Cardiac muscle cell (in vitro differentiated cells and primary cell): ENCODE measurements at regions not wholly inside any gene's neighbourhood (a gene's known extent, or its start where the extent isn't known, plus 50 kb on each side); places are given as distances from the start of the nearest gene placed in this dataset.

ENCODE experiments used
- DNase-seq, 2 donors: peaks; one replicate each; pipeline versions ENCODE4 v3.0.0 to v3.0.0-alpha.2; 2010 to 2017; ENCODE audit warnings: low read depth in 1 of 2, low spot score in 1 of 2
- H3K27ac ChIP-seq: fragments of 200-600 bp; sonication (generic); 2 replicates; pipeline ENCODE4 v1.5.1; 2016
- H3K27me3 ChIP-seq: fragments of 200-600 bp; sonication (generic); 2 replicates; pipeline ENCODE4 v1.6.0; 2016; ENCODE audit warnings: control low read depth
- H3K36me3 ChIP-seq: fragments of 200-600 bp; sonication (generic); 2 replicates; pipeline ENCODE4 v1.5.1; 2016; ENCODE audit warnings: control low read depth
- H3K4me1 ChIP-seq: fragments of 200-600 bp; sonication (generic); 2 replicates; pipeline ENCODE4 v1.8.1; 2017; ENCODE audit warnings: low read depth, mild to moderate bottlenecking, mixed run types
- H3K4me3 ChIP-seq: fragments of 200-600 bp; sonication (generic); 2 replicates; pipeline ENCODE4 v1.5.1; 2016; ENCODE audit warnings: mild to moderate bottlenecking
- H3K9me3 ChIP-seq: fragments of 200-600 bp; sonication (generic); 2 replicates; pipeline ENCODE4 v1.5.1; 2017; ENCODE audit warnings: low read depth, mild to moderate bottlenecking, control low read depth
- CTCF ChIP-seq: IDR thresholded peaks from 2 replicates; pipeline ENCODE4 v1.5.1; 2012; ENCODE audit warnings: low read depth, mild to moderate bottlenecking, low read length

- H3K27ac ChIP-seq: peak overlapping the region; percentile 86
- H3K4me3 ChIP-seq: no peak overlapping the region
- peaks cover 55% of the 10 kb centered on the region for H3K4me1 ChIP-seq
- H3K36me3 ChIP-seq: no peaks in the 10 kb centered on the region
- H3K9me3 ChIP-seq: no peaks in the 10 kb centered on the region
- no peaks in the 10 kb centered on the region for H3K27me3 ChIP-seq
- DNase-seq: no peak
- TF ChIP-seq CTCF: no peak
Observed at GRCh38 chr5:174339130-174339529, 293.6 kb downstream of the NSG2 start.

- H3K36me3 ChIP-seq: no peaks in the 10 kb centered on the region
- no peak for TF ChIP-seq CTCF
- H3K27me3 ChIP-seq: no peaks in the 10 kb centered on the region
- peak in 1 of 2 donors; percentile 13 for DNase-seq
- H3K4me1 ChIP-seq: peaks cover 46% of the 10 kb centered on the region
- no peaks in the 10 kb centered on the region for H3K9me3 ChIP-seq
- no peak overlapping the region for H3K4me3 ChIP-seq
- H3K27ac ChIP-seq: no peak overlapping the region
Observed at GRCh38 chr5:174340226-174340625, 294.7 kb downstream of the NSG2 start.

- no peak for TF ChIP-seq CTCF
- Histone ChIP-seq H3K9me3 (no peaks in the 10 kb centered on the region), H3K27me3 (no peaks in the 10 kb centered on the region), H3K27ac (no peak overlapping the region), H3K36me3 (no peaks in the 10 kb centered on the region), H3K4me1 (peaks cover 39% of the 10 kb centered on the region), H3K4me3 (no peak overlapping the region)
- DNase-seq: no peak
Observed at GRCh38 chr5:174342696-174343095, 297.2 kb downstream of the NSG2 start.

GRCh38 chr5:174343826-174344225 lies 298.3 kb downstream of the NSG2 start:
- Histone ChIP-seq H3K27ac (no peak overlapping the region), H3K9me3 (no peaks in the 10 kb centered on the region), H3K4me1 (peaks cover 39% of the 10 kb centered on the region), H3K4me3 (no peak overlapping the region), H3K36me3 (no peaks in the 10 kb centered on the region), H3K27me3 (no peaks in the 10 kb centered on the region)
- TF ChIP-seq CTCF: no peak
- DNase-seq: no peak

- H3K4me1 ChIP-seq: peaks cover 36% of the 10 kb centered on the region
- no peaks in the 10 kb centered on the region for H3K36me3 ChIP-seq
- H3K9me3 ChIP-seq: no peaks in the 10 kb centered on the region
- no peaks in the 10 kb centered on the region for H3K27me3 ChIP-seq
- H3K27ac ChIP-seq: no peak overlapping the region
- TF ChIP-seq CTCF: no peak
- H3K4me3 ChIP-seq: no peak overlapping the region
- no peak for DNase-seq
Observed at GRCh38 chr5:174344335-174344734, 298.8 kb downstream of the NSG2 start.

- H3K9me3 ChIP-seq: no peaks in the 10 kb centered on the region
- H3K27ac ChIP-seq: no peak overlapping the region
- peaks cover 30% of the 10 kb centered on the region for H3K4me1 ChIP-seq
- H3K36me3 ChIP-seq: no peaks in the 10 kb centered on the region
- no peak overlapping the region for H3K4me3 ChIP-seq
- no peaks in the 10 kb centered on the region for H3K27me3 ChIP-seq
- no peak for TF ChIP-seq CTCF
- DNase-seq: no peak
Observed at GRCh38 chr5:174347183-174347582, 301.7 kb downstream of the NSG2 start.
